Erythroblast (primary cell): ENCODE measurements at regions not wholly inside any gene's neighbourhood (a gene's known extent, or its start where the extent isn't known, plus 50 kb on each side); places are given as distances from the start of the nearest gene placed in this dataset.
"Not testable (repeated sequence)": the region's sequence is repeated elsewhere in the genome, so short reads cannot be mapped to it uniquely, and the experiment has no call there.

Experiments
- DNase-seq, 2 experiments: peaks; one replicate each; lab custom pipeline; 2025; lab: John Stamatoyannopoulos, UW
- GATA1 ChIP-seq: IDR thresholded peaks from 2 replicates; pipeline ENCODE4 v1.6.1; 2011; ENCODE audit warnings: low read depth, mild to moderate bottlenecking, control low read depth, low read length, moderate library complexity
- POLR2A ChIP-seq: IDR thresholded peaks from 2 replicates; pipeline ENCODE4 v1.6.1; 2011; ENCODE audit warnings: mild to moderate bottlenecking, low read length

DNA sequence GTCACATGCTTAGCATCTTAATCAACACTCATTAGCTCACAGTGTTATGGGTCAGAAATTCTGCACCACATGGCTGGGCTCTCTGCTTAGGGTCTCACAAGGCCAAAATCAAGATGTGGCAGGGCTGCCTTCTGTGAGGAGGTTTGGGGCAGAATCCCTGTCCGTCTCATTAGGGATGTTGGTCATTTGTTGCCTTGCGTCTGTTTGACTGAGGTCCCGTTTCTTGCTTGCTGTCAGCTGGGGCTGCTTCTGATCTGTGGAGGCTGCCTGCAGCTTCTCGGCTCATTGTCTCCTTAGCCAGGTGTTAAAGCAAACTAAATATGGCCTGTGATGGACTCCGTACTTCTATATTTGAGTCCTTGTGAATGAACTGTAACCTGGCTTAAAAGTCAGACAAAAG lies 146.5 kb downstream of the NDUFA10 start:
- DNase-seq = no peak

DNA sequence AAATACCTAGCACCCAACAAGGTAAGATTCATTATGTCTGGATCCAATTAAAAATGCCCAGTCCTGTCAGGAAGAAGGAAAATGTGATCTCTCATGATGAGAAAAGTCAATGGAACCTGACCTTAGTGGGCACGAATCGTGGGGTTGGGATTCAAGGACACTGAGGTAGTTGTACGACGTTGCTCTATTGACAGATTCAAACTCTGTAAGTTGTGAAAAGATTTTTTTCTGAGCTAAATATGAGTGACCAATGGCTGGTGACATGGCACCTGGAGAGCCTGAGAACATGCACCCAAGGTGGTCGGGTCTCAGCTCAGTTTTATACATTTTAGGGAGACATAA lies 148.2 kb downstream of the NDUFA10 start:
- no peak for TF ChIP-seq POLR2A
- no peak for DNase-seq

More for the DNA sequence above, 146.5 kb downstream of the NDUFA10 start:
- TF ChIP-seq POLR2A (no peak), GATA1 (no peak)

DNA sequence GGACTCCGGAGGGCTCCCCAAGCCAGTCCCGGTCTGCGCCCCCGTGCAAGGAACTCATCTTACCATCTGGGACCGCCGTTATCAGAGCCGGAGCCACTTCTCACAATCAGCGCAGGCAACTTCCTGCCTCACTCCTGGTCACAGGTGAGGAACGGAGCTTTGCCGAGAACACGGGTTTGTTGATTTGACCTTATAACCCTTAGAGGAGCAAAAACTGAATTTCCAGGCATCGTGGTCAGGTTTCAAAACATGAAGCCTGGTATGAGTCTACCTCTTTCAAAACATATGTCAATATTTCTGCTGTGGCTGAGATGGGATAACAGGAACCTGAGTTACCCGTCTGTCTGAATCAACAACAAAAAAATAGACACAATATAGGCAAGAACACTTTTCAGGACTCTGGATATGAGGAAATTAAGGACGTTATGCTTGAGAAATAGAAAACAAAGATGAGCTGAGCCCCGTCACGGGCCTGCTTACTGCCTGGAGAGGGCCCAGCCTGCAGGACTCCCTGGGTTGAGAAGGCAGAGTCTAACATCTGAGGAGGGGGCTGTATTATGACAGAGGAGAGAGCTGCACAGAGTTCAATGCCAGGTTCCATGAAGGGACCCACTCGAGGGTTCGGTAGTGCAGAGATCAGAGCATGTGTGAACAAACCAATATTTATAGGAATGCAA lies 148.7 kb downstream of the NDUFA10 start:
- TF ChIP-seq GATA1 (no peak), POLR2A (no peak)
- DNase-seq = no peak

DNA sequence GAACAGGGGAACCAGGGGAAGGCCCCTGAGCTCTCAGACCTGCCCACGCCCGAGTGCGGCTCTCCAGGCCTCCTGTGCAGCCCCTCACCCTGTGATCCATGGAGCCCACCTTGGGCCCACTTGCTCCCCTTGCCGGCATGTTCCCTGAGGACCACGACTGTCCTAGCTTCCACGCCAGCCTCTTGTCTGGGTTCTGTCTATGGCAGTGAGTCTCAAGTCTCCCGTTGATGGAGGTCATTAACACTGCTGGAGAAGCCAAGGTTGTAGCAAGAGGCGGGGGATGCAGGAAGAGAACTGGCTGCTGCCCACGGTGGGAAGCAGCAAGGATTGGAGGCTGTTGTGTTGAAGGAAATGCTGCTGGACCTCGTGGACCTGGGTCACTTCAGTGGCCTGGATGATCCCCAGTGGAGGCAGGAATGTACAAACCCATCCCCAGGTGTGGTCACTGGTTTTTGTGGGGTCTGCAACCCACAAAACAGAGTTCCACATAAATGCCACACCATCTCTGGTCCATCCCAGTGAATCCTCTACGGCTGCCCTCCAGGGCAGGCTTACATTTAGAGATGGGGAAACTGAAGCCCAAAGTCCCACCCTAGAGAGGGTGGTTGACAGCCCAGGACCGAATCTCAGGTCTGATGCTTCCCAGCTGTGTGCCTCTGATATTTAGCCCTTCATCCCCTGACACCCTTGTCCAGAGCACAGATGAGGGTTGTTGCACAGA lies 150.3 kb downstream of the NDUFA10 start:
- no peak for TF ChIP-seq GATA1
- no peak for TF ChIP-seq POLR2A
- no peak for DNase-seq

DNA sequence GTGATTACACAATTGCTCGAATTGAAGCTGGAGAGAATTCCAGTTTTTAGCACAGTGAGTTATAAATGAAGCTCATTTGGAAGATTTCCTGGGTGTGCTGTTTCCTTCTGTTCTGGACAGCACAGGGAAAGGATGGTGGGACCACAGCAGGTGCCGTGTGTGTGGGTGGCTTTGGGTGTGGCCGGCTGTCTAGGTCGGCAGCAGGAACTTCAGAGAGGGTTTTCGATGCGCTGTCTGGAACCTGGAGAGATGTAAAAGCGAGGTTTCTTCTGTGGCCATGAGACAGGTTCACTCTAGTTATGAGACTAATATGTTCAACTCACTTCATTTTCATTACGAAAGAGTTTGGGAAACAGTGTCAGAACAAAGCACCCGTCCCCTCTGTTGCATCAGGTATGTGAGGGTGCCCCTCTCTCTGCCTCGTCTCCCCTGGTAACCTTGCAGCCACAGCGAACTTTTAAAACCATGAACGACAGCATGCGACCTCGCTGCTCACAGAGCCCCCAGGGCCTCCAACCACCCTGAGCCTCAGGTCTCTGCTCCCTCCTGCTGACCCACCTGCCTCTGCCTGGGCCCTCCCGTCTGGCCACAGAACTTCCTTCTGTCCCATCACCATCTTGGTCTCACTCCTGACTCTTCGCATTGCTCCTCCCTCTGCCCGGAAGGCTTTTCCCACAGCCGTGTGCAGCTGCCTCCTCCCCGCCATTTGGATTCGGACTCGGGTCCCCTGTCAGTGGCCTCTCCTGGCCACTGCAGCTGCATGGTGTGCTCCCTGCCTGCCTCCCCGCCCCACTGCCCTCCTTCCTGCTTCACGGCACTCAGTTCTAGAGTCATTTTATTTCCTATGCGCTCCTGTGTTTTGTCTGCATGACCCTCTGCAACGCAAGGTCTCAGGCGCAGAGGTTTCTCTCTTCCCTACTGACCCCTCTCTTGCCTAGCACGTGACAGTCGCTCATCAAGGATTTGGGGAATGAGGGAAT lies 151.2 kb downstream of the NDUFA10 start:
- TF ChIP-seq POLR2A (no peak), GATA1 (no peak)
- no peak for DNase-seq

DNA sequence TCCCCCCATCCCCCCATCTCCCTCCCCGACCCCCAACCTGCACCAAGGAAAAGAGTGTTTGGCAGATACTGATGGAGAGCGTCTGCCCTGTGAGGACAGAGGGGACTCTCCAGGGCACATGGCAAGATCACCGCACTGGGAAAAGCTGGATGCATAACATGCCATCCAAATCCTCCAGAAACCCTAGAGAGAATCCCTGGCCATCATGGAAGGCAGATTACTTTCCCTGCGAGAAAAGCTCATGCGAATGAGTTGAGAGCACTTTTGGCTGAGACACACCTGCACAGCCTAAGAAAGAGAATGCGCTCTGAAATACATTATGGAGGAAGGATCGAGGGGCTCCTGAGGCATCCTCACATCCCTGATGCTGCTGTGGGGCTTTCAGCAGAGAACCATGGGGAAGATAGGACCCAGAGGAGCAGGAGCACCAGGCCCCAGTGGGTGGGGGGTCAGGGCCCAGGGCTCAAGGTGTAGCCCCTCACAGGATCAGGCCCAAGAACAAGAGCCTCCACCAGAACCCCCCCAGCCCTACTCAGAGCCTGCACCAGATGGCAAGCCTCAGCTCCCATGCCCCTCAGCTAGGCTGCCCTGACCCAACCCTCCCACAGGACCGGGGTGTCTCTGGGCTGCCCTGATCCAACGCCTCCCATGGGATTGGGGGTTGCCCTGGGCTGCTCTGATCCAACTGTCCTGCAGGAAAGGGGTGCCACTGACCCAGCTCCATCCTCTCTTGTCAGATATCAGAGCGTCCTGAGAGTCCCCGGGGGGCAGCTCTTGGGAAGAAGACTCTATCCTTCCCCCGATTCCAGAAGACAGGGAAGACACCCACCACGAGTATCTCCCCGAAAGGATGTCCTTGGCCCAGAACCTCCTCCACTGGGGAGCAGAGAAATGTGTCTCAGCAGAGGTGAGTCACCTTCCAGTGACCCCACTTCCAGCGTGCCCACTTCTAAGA lies 153.4 kb downstream of the NDUFA10 start:
- TF ChIP-seq GATA1 = no peak
- TF ChIP-seq POLR2A = no peak
- DNase-seq = no peak

DNA sequence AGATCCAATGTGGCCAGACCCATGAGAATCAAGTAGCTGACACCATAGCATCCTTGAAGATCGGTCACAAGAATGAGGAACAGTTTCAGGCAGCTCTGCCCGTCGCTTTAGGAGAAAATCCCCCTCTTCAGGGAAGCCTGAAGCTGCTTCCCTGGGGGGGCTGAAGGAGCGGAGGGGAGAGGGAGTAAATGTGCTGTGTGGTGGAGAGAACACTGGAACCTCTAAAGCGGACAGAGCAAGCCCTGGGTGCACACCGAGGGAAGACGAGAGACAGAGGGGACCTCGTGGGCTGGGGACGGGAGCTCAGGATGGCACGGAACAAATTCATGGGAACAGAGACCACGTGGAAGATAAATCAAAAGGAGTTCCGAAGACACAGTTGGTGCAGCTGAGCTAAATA lies 154.3 kb downstream of the NDUFA10 start:
- no peak for DNase-seq
- no peak for TF ChIP-seq POLR2A
- TF ChIP-seq GATA1 = no peak

DNA sequence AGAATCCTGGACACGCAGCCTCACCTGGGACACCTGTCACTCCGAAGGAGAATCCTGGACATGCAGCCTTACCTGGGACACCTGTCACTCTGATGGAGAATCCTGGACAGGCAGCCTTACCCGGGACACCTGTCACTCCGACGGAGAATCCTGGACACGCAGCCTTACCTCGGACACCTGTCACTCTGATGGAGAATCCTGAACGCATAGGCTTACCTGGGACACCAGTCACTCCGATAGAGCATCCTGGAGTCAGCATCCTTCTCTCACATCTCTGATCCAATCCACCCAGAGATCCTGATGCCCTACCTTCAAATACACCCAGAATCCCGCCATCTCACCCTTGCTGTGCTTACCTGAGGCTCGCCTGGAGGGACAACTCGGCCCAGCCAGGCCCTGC lies 154.9 kb downstream of the NDUFA10 start:
- no peak for TF ChIP-seq POLR2A
- no peak for TF ChIP-seq GATA1
- no peak for DNase-seq

DNA sequence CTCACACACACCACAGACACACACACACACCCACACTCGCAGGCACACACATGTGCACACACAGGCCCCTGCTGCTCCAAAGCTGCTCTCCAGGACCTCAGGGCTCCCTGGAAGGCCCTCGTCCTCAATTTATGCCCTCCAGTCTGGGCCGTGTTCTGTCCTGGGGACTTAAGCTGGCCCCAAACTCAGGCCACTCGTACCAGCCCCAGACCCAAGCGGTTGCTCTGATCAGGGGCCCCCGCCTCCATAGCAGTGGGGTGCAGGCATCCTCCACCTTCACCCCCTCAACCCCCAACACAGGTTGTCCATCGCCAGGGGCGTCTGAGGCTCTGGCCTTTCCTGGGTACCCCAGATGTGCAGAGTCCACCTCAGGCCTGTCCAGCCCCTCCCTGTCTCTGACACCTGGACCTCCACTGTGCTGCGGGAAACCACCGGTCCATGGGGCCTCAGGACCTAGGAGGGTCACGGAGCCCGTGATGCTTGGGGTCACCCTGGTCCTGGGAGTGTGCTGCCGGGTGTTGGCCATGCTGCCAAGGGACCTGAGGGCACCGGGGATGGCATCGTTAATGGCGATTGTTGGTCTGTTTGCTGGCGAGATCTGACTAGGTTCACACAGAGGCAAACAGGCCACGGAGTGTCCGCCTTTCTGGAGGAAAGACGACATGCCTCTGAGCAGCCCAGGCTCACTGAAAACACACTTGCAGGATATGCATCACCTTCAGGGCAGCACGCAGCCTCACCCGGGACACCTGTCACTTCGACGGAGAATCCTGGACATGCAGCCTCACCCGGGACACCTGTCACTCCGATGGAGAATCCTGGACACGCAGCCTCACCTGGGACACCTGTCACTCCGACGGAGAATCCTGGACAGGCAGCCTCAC lies 155.6 kb downstream of the NDUFA10 start:
- DNase-seq = no peak

DNA sequence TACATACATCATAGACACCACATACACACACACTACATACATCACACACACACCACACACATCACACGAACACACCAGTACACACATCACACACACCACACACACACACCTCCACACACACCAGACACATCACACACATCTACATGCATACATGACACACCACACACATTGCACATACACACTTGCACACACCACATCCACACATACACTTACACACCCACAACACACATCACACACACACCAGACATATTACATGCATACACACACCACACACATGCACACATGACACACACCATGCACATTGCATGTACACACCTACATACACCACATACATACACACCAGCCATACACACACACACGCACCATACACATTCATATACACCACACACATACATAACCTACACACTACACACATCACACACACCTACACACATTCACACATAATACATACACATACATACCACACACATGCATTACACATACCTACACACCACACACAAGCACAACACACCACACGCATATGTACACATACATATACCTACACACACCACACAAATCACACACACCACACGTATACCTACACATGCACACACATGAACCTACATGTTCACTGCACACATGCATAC lies 156.5 kb downstream of the NDUFA10 start:
- TF ChIP-seq POLR2A (no peak), GATA1 (no peak)
- no peak for DNase-seq

More for the DNA sequence above, 155.6 kb downstream of the NDUFA10 start:
- TF ChIP-seq GATA1 (no peak), POLR2A (no peak)

DNA sequence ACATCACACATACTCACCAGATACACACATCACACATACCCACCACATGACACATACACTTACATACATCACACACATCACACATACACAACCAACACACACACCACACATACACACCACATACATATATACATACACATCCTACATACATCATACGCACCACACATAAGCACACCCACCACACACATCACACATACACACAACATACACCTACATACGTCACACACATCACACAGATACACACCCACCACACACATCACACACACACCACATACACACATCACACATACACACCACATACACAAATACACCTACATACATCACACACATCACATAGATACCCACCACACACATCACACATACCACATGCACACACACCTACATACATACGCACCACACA lies 158.4 kb downstream of the NDUFA10 start:
- TF ChIP-seq GATA1 = no peak
- no peak for DNase-seq

DNA sequence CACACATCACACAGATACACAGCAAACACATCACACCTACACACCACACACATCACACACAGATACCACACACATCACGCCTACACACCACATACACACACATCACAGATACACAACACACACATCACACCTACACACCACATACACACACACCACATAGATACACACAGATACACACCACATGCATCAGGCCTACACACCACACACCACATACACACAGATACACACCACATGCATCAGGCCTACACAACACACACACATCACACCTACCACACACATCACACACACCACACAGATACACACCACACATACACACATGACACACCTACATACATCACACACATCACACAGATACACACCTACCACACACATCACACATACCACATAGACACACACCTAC lies 158.8 kb downstream of the NDUFA10 start:
- no peak for TF ChIP-seq POLR2A
- no peak for TF ChIP-seq GATA1
- no peak for DNase-seq

DNA sequence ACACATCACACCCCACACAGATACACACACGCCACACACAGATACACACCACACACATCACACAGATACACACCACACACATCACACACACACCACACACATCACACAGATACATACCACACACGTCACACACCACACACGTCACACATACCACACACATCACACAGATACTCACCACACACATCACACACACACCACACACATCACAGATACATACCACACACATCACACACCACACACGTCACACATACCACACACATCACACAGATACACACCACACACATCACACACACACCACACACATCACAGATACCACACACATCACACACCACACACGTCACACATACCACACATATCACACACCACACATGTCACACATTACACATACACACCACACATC lies 159.3 kb downstream of the NDUFA10 start:
- not testable (repeated sequence) for DNase-seq
